HG03139 (cell line): ENCODE measurements at regions not wholly inside any gene's neighbourhood (a gene's known extent, or its start where the extent isn't known, plus 50 kb on each side); places are given as distances from the start of the nearest gene placed in this dataset.
"Not testable (repeated sequence)": the region's sequence is repeated elsewhere in the genome, so short reads cannot be mapped to it uniquely, and the experiment has no call there.

Source experiments
- ATAC-seq: cut with Tn5 transposase; IDR thresholded peaks from one replicate; pipeline ENCODE4 v1.9.1; 2021; ENCODE audit not compliant: unreplicated experiment

DNA sequence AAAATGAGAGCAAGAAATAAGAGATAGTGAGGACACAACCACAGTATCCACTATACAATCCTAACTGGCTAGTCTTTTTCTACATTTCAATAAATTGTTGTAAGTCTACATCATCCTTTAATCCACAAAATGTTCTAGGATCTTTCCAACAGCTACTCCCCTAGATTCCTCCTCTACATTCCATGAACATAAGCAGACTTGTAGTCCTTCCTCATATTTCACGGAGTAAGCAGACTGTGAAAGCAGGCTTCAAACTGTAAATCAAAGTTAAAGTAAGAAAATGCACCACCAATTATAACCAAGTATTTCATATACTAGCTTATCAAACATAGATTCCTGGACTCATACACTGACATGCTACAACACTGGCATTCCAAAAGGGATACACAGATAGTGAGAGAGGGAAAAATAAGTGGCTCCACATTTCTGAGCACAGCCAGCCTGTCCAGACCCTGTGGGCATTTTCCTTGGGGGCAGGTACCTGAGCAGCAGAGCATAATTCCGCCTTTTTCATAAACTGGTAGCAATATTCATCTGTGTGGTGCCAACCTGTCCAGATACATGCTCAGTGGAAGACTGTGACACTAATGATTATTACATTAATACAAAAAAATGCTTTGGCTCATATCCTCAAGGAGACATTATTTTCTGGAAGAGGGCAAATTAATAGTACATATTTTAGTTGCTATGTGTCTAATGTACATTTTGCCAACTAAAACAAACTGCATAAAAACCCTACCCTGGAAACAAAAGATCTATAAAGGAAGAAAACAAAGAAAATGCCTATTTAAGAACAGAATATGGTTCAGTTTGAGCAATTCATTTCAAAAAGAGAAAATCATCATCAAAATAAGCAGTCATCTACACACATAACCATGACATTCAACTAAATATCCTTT, 113.3 kb upstream of the FSCB start:
- ATAC-seq, result no peak

DNA sequence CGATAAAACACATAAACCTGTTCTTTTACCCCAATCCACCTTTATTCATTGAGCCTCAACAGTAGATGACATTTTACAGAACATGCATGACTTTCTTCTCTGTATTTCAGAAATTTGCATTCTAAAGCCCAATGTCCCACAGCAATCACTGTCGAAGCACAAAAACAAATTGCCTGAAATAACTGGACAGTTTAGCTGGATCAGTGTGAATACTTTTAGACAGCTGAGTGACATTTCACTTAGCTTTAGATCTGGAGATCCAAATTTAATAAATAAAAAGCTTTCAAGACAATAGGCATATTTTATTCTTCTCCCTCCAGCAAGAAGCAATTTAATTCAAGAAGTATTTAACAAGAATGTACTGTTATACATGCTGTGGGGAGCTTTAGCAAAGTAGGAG, 109.1 kb upstream of the FSCB start:
- ATAC-seq, result no peak

DNA sequence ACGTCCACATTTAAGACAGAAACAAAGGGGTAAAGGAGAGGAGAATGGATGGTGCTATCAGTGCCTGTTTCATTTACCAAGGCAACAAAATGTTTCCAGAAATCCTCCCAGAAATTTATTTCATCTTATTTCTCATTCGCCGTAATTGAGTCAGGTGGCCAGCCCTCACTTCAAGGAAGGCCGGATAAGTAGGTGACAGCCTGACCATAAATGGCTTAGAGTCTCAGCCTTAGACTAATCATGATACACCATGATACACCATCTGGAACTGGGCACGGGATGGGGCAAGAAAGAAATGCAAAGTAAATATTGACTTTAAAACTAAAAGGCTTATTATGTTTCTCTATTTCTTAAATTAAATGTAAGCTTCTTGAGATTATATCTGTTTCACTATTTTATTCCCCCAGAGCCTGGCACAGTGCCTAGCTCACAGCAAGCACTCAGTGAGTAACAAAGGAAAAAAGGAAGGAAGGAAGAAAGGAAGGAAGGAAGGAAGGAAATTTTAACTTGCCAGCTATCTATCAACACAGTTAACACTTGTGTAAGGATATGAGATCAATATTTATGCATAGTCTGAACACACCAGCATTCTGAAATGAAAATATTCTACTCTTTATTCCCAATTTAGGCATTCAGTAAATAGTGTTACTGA, 106.1 kb upstream of the FSCB start:
- ATAC-seq, result no peak

- ATAC-seq, result no peak
These were observed 104.9 kb upstream of the FSCB start for GRCh38 chr14:44612002-44612401.

- ATAC-seq, result no peak
These were observed 102.9 kb upstream of the FSCB start for GRCh38 chr14:44609876-44610510.

- no peak for ATAC-seq
These were observed 102.1 kb upstream of the FSCB start for GRCh38 chr14:44609201-44609600.

DNA sequence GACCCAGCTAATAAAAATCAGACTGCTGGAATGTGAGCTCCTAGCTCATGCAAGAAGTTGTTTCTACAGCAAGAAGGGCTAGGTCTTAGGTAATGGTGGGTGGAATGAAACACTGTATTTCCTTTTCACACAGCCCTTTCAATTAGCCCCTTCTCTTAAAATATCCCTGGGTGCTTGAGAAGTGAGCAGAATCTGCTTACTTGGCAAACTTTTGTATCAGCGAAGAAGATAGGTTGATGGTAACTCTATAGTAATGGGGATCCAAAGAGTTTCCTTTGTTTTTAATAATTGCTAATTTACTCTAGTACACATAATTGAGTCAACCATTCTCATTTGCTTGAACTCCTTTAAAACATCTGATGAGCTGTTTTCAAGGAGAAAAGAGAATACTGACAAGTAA, 100.6 kb upstream of the FSCB start:
- no peak for ATAC-seq

DNA sequence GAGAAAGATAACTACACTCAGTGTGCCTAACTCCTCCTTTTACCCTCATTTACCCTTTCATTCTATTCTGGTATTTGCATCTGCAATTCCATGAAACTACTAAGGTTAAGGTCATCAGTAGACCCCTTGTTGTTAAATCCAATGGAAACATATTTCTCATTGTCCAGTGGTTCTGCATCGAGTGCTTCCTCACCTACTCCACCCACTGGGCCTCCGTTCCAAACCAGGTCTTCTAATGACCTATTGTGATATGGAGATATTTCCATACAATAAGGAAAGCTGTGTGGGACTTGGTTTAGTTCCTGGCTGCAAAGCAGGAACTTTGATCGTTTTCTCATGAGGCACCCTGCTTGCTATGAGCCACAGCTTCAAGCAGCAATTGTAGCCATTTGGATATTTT, 99.5 kb upstream of the FSCB start:
- no peak for ATAC-seq

- not testable (repeated sequence) for ATAC-seq
These were observed 94.2 kb upstream of the FSCB start for GRCh38 chr14:44601266-44601665.

- no peak for ATAC-seq
These were observed 82.1 kb upstream of the FSCB start for GRCh38 chr14:44589180-44589579.

DNA sequence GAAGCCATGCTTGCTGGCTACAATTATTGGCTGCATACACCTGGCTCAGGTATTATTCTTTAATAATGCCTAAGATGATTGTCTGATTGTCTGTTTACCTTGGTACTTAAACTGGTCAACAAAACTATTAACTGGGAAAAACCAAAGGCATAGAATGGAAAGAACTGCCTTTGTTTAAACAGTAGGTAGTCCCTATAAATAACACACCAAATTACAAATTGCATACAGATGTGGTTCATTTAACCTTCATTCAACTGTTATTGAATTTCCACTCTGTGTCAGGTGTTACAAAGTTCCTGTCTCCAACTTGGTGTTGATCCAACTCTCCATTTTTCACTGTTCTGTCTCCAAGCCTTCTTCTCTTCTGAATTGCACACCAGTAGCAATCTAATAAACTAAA, 79.8 kb upstream of the FSCB start:
- ATAC-seq, result no peak

- ATAC-seq, result no peak
These were observed 69.3 kb upstream of the FSCB start for GRCh38 chr14:44576356-44576755.

DNA sequence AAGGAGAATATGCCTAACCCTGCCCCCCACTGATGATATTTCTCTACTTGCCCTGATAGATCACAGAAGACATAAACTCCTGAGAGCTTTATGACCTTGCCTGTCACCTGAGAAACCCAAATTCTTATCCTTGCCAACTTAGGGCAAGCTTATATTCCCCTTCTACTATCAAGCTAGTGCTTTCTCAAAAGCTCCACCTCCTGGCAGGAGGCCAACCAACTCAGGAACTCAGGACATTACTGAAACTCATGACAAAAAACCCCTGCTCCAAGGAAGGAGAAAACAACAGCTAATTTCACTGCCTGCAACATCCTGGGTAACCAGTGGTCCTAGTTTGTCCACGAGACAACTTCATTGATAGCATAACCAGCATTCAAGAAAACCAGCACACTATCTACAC, 60.9 kb upstream of the FSCB start:
- ATAC-seq, result no peak

DNA sequence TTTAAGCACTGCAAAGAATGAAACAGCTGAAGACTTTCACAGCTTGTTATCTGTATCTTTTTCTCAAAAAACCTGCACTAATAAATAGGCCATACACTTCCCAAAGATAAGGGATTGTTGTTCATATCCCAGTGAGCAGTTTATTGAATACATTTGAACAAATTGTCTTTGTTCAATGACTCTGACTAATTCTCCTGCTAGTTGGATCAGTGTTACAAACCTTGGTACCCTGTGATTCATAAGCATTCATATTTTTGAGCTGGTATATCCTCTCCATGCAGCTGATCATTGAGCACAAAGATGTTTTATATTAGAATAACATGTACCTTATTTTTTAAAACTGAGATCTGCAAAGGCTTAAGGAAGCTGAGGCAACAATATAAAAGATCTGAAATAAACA, 58.9 kb upstream of the FSCB start:
- no peak for ATAC-seq

DNA sequence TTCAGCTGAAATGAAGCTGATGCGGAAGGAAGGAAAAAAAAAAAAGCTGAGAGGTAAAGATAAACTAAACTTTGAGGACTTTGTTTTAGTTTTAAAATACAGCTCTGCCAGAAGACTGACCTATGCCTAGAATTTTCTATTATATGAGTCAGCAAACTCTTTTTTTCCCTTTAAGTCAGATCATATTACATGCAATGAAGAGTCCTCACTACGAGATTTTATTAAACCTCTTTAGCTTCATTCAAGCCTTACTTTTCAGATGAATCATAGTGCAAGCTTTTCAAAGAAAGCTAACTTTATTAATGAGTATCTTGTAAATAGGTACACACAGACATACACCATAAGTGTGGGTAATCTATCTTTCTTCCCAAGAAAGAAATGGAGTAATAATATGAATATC, 57.8 kb upstream of the FSCB start:
- ATAC-seq, result no peak
